Colonic mucosa (tissue), 4 donors: ENCODE measurements at regions not wholly inside any gene's neighbourhood (a gene's known extent, or its start where the extent isn't known, plus 50 kb on each side); places are given as distances from the start of the nearest gene placed in this dataset.

ENCODE experiments used
- DNase-seq: peaks from one replicate; pipeline ENCODE4 v3.0.0-alpha.2; 2020
- H3K27ac ChIP-seq: fragments of 200-600 bp; one replicate; pipeline ENCODE4 v1.8.0; 2021
- H3K27me3 ChIP-seq: fragments of 200-600 bp; one replicate; pipeline ENCODE4 v1.8.0; 2021
- H3K36me3 ChIP-seq: fragments of 200-600 bp; one replicate; pipeline ENCODE4 v1.8.0; 2021
- H3K4me1 ChIP-seq: fragments of 200-600 bp; one replicate; pipeline ENCODE4 v1.8.0; 2021; ENCODE audit warnings: mild to moderate bottlenecking
- H3K4me3 ChIP-seq: fragments of 200-600 bp; one replicate; pipeline ENCODE4 v1.8.0; 2021
- H3K9ac ChIP-seq, 2 donors: one replicate each; pipeline ENCODE4 v1.7.0; 2013; ENCODE audit warnings: control low read depth in 2 of 2, low read depth in 2 of 2, low read length in 2 of 2
- H3K9me3 ChIP-seq: fragments of 200-600 bp; one replicate; pipeline ENCODE4 v1.8.0; 2021
- CTCF ChIP-seq: fragments of 200-600 bp; IDR thresholded peaks from one replicate; pipeline ENCODE4 v1.8.0; 2022; ENCODE audit warnings: antibody characterized with exemption, mild to moderate bottlenecking
- intact Hi-C: fragments of 100-400 bp; cut with DNase I; formaldehyde crosslinking; loops from one replicate; pipeline ENCODE4 v1.14.1; 2022
- donor health status: healthy.
- donor health status: DM: no; HTN: no; CAD: no.
- donor health status: DM: no; HTN: no; CAD: no.

GRCh38 chr5:92594031-92594430 lies 987.0 kb downstream of the NR2F1-AS1 start:
- H3K36me3 ChIP-seq: no peaks in the 10 kb centered on the region
- intact Hi-C loops: no loop called here
- no peak for DNase-seq
- no peak overlapping the region for H3K27ac ChIP-seq
- no peak overlapping the region for H3K4me3 ChIP-seq
- TF ChIP-seq CTCF: no peak
- H3K27me3 ChIP-seq: no peaks in the 10 kb centered on the region
- H3K9ac ChIP-seq: no peak overlapping the region
- no peaks in the 10 kb centered on the region for H3K4me1 ChIP-seq
- no peaks in the 10 kb centered on the region for H3K9me3 ChIP-seq

- no peak overlapping the region for H3K4me3 ChIP-seq
- intact Hi-C loops: no loop called here
- TF ChIP-seq CTCF: no peak
- no peak overlapping the region for H3K9ac ChIP-seq
- no peaks in the 10 kb centered on the region for H3K4me1 ChIP-seq
- H3K36me3 ChIP-seq: no peaks in the 10 kb centered on the region
- H3K27me3 ChIP-seq: no peaks in the 10 kb centered on the region
- no peak overlapping the region for H3K27ac ChIP-seq
- H3K9me3 ChIP-seq: no peaks in the 10 kb centered on the region
- DNase-seq: no peak
These were observed 992.1 kb downstream of the NR2F1-AS1 start for GRCh38 chr5:92588876-92589275.

GRCh38 chr5:92581690-92582089 lies 999.3 kb downstream of the NR2F1-AS1 start:
- Histone ChIP-seq H3K4me1 (no peaks in the 10 kb centered on the region), H3K36me3 (no peaks in the 10 kb centered on the region), H3K27me3 (no peaks in the 10 kb centered on the region), H3K9me3 (no peaks in the 10 kb centered on the region), H3K27ac (no peak overlapping the region), H3K4me3 (no peak overlapping the region), H3K9ac (no peak overlapping the region)
- DNase-seq: no peak
- TF ChIP-seq CTCF: no peak
- intact Hi-C loops: no loop called here

- no peaks in the 10 kb centered on the region for H3K27me3 ChIP-seq
- no peak overlapping the region for H3K4me3 ChIP-seq
- H3K36me3 ChIP-seq: no peaks in the 10 kb centered on the region
- intact Hi-C loops: no loop called here
- no peak for TF ChIP-seq CTCF
- H3K4me1 ChIP-seq: no peaks in the 10 kb centered on the region
- H3K9ac ChIP-seq: no peak overlapping the region
- DNase-seq: no peak
- no peak overlapping the region for H3K27ac ChIP-seq
- no peaks in the 10 kb centered on the region for H3K9me3 ChIP-seq
These were observed 999.8 kb downstream of the NR2F1-AS1 start for GRCh38 chr5:92581249-92581648.

GRCh38 chr5:92580814-92581213 lies 1000.2 kb downstream of the NR2F1-AS1 start:
- no peaks in the 10 kb centered on the region for H3K27me3 ChIP-seq
- no peaks in the 10 kb centered on the region for H3K4me1 ChIP-seq
- H3K9me3 ChIP-seq: no peaks in the 10 kb centered on the region
- DNase-seq: no peak
- no peak overlapping the region for H3K27ac ChIP-seq
- TF ChIP-seq CTCF: no peak
- intact Hi-C loops: no loop called here
- H3K9ac ChIP-seq: no peak overlapping the region
- H3K36me3 ChIP-seq: no peaks in the 10 kb centered on the region
- no peak overlapping the region for H3K4me3 ChIP-seq

GRCh38 chr5:92574023-92574422 lies 1007.0 kb downstream of the NR2F1-AS1 start:
- Histone ChIP-seq H3K36me3 (no peaks in the 10 kb centered on the region), H3K27me3 (no peaks in the 10 kb centered on the region), H3K9ac (no peak overlapping the region), H3K4me3 (no peak overlapping the region), H3K27ac (no peak overlapping the region), H3K9me3 (no peaks in the 10 kb centered on the region), H3K4me1 (no peaks in the 10 kb centered on the region)
- no peak for TF ChIP-seq CTCF
- DNase-seq: no peak
- intact Hi-C loops: no loop called here
